H1 (cell line): ENCODE measurements at regions not wholly inside any gene's neighbourhood (a gene's known extent, or its start where the extent isn't known, plus 50 kb on each side); places are given as distances from the start of the nearest gene placed in this dataset.

ENCODE experiments used
- ATF2 ChIP-seq: IDR thresholded peaks from 2 replicates; pipeline ENCODE4 v1.6.1; 2012; ENCODE audit warnings: low read length, inconsistent platforms
- CEBPB ChIP-seq: IDR thresholded peaks from 2 replicates; pipeline ENCODE4 v1.6.1; 2012; ENCODE audit warnings: low read depth, low read length
- CTCF ChIP-seq, 3 experiments: IDR thresholded peaks; 1 replicate in 2 of 3; 2 replicates in 1 of 3; pipeline versions ENCODE4 v1.5.1 to v1.6.1; 2011; ENCODE audit warnings: low read length in 3 of 3, mild to moderate bottlenecking in 3 of 3, inconsistent platforms in 2 of 3, low read depth in 1 of 3, moderate library complexity in 1 of 3; ENCODE audit not compliant: insufficient read depth in 1 of 3; ENCODE audit errors: control extremely low read depth in 1 of 3
- EZH2 ChIP-seq: fragments of 200-600 bp; sonication (generic); IDR thresholded peaks from 2 replicates; pipeline ENCODE4 v1.7.1; 2012; ENCODE audit warnings: low read depth, mild to moderate bottlenecking, moderate library complexity, low read length, inconsistent platforms; ENCODE audit not compliant: severe bottlenecking
- GABPA ChIP-seq: IDR thresholded peaks from 2 replicates; pipeline ENCODE4 v1.6.1; 2011; ENCODE audit warnings: mild to moderate bottlenecking, low read length, moderate library complexity, borderline replicate concordance; ENCODE audit not compliant: insufficient read depth
- MAX ChIP-seq: IDR thresholded peaks from 2 replicates; pipeline ENCODE4 v1.6.1; 2012; ENCODE audit warnings: inconsistent platforms
- POLR2A ChIP-seq, 2 experiments: IDR thresholded peaks; 1 replicate in 1 of 2; 2 replicates in 1 of 2; pipeline ENCODE4 v1.6.1; 2011; ENCODE audit warnings: low read depth in 2 of 2, low read length in 2 of 2, mild to moderate bottlenecking in 2 of 2; ENCODE audit errors: control extremely low read depth in 1 of 2
- RNF2 ChIP-seq: fragments of 200-900, 300-1000 bp; sonication (generic); IDR thresholded peaks from 2 replicates; pipeline ENCODE4 v1.7.1; 2016; ENCODE audit warnings: borderline replicate concordance, low read depth, mild to moderate bottlenecking, antibody characterized with exemption, low read length; ENCODE audit not compliant: poor library complexity, severe bottlenecking; ENCODE audit errors: missing control alignments
- SIRT6 ChIP-seq: IDR thresholded peaks from one replicate; pipeline ENCODE4 v1.7.1; 2012; ENCODE audit warnings: low read length, inconsistent platforms
- SP1 ChIP-seq: IDR thresholded peaks from 2 replicates; pipeline ENCODE4 v1.6.1; 2011; ENCODE audit warnings: low read depth, low read length
- SP4 ChIP-seq: IDR thresholded peaks from 2 replicates; pipeline ENCODE4 v1.6.1; 2012; ENCODE audit warnings: low read length, inconsistent platforms
- SRF ChIP-seq: IDR thresholded peaks from 2 replicates; pipeline ENCODE4 v1.6.1; 2011; ENCODE audit warnings: mild to moderate bottlenecking, low read depth, low read length, moderate library complexity
- TF ChIP-seq, protein P1 (sequence below): IDR thresholded peaks from 2 replicates; pipeline ENCODE4 v1.6.1; 2011; ENCODE audit warnings: low read depth, mild to moderate bottlenecking, low read length; ENCODE audit not compliant: insufficient read depth

- TF ChIP-seq CEBPB = no peak
- no peak for TF ChIP-seq MAX
- TF ChIP-seq CTCF (IDR thresholded peaks at IDR 0.05; ENCODE audit: control extremely low read depth in 1 of 3, insufficient read depth in 1 of 3, low read depth in 1 of 3, low read length in 3 of 3) = no peak
- TF ChIP-seq, protein P1, sequence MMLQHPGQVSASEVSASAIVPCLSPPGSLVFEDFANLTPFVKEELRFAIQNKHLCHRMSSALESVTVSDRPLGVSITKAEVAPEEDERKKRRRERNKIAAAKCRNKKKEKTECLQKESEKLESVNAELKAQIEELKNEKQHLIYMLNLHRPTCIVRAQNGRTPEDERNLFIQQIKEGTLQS = no peak
- TF ChIP-seq SP4 = no peak
- no peak for TF ChIP-seq ATF2
- TF ChIP-seq EZH2 = no peak
- no peak for TF ChIP-seq GABPA
- no peak for TF ChIP-seq RNF2
- TF ChIP-seq SRF = no peak
- TF ChIP-seq SIRT6 = no peak
- no peak for TF ChIP-seq SP1
- TF ChIP-seq POLR2A (IDR thresholded peaks at IDR 0.05; ENCODE audit: control extremely low read depth in 1 of 2, low read depth in 2 of 2, low read length in 2 of 2) = no peak
Observed at GRCh38 chr4:116880625-116881024, 204.8 kb downstream of the TRAM1L1 start.
